ENCODE measurements at regions not wholly inside any gene's neighbourhood (a gene's known extent, or its start where the extent isn't known, plus 50 kb on each side); places are given as distances from the start of the nearest gene placed in this dataset.
A peak's percentile ranks its signal among the peaks of the same experiment; 100 is the strongest.
"Not testable (repeated sequence)": the region's sequence is repeated elsewhere in the genome, so short reads cannot be mapped to it uniquely, and the experiment has no call there.

GRCh38 chr7:27032839-27033238, 63.0 kb downstream of the HOXA1 start:
- DNase-seq (ENCODE audit: low read depth in 3 of 3, low spot score in 2 of 3), result peak; percentile 39 to 66 (median 45)

- no peak for DNase-seq (ENCODE audit: low read depth in 3 of 3, low spot score in 2 of 3)
These were observed 64.3 kb downstream of the HOXA1 start for GRCh38 chr7:27031289-27032172.

GRCh38 chr7:27030393-27031050, 65.3 kb downstream of the HOXA1 start:
- no peak for DNase-seq (ENCODE audit: low read depth in 3 of 3, low spot score in 2 of 3)

DNA sequence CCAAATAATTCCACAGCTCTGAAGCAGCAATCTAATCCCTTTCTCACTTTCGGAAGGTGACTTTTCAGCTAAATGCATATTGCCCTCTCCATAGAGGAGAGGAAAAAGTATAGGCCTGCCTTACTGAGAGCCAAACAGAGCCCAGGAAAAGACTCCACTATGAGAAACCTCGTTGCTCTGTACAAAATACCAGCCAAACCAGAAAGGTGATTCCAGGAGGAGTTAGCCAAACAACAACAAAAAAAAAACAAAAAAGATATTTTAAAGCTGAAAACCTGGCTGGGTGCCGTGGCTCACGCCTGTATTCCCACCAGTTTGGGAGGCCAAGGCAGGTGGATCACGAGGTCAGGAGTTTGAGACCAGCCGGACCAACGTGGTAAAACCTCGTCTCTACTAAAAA, 70.5 kb downstream of the HOXA1 start:
- DNase-seq (ENCODE audit: low read depth in 3 of 3, low spot score in 2 of 3), result no peak

DNA sequence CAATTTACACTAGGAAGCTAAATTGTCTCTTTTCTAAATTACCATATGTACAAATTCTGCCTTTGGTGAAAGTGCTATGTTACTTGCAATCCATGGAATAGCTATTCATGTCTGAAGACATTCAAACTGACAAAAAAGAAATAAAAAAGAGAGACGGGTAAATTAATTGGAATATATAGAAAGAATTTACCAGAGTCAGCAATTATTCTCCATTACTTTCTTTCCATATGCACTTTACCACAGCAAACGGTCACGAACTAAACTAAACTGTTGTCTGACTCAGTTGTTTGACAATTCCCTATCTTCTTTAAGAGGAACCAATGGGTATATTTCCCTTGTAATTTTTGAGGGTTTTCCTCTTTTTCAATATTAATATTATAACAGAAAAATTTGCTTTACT, 85.7 kb downstream of the HOXA1 start:
- DNase-seq (ENCODE audit: low read depth in 3 of 3, low spot score in 2 of 3), result no peak

DNA sequence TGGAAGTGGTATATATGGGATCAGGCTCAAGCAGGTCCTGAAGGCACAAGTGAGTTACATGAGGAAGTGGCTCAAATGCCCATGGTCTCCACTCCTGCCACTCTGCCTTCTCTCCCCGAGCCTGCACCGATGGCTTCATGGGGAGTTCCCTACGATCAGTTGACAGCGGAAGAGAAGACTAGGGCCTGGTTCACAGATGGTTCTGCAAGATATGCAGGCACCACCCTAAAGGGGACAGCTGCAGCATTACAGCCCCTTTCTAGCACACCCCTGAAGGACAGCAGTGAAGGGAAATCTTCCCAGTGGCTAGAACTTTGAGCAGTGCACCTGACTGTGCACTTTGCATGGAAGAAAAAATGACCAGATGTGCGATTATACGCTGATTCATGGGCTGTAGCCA, 95.3 kb downstream of the HOXA1 start:
- DNase-seq (ENCODE audit: low read depth in 3 of 3, low spot score in 2 of 3), result no peak

- not testable (repeated sequence) for DNase-seq (ENCODE audit: low read depth in 3 of 3, low spot score in 2 of 3)
These were observed 97.5 kb downstream of the HOXA1 start for GRCh38 chr7:26998284-26998683.

DNA sequence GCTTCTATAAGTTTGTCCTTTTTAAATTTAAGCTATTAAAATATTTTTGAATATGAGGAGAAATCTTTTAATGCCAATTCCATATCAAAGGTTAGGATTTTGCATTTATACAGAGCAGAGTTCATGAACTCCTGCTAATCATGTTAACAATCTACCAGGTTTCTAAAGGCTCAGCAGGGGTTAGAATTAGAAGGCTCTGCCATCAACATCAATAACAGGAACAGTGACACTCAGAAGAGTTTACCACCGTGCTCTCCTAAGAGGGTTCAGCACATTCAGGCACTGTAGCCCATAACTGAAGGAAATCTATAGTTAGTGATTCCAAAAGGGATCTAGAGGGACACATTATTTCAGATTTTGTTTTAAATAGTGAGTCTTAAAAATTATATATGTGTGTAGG, 100.1 kb downstream of the HOXA1 start:
- DNase-seq (ENCODE audit: low read depth in 3 of 3, low spot score in 2 of 3), result no peak

DNA sequence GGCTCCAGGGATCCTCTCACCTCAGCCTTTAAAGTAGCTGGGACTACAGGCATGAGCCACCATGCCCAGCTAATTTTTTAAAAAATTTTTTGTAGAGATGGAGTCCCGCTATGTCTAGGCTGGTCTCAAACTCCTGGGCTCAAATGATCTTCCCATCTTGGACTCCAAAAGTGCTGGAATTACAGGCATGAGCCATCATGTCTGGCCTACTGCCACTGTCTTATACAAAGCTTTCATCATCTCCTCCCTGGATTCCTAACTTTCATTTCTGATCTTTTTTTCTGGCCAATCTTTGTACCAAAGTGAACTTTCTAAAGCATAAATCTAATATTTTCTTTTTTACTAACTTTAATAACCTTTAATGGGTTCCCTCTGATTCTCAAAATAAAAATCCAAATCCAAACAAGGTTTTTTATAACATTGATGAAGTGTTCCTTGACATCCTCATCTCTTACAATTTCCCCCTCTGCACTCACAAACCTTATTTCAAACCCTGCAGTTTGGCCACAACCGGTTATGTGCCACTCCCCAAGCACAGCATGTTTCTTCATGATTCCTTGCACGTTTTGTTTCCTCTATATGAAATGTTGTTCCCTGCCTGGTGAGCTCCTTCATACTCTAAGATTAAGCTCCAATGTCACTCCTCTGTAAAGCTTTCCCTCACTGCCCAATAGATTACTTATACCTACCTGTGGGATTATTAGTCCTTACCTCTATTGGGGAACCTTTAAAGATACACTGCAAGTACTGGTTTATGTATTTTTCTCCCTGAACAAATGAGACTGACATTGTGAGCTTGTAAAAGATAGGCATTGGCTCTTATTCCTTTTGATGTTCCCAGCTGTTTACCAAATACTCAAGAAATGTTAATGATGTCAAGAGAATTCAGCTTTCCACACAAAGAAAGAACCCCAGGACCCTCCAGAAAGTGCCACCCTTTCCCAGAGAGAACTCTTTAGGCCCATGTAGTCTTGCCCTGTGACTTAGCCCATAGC, 101.7 kb downstream of the HOXA1 start:
- no peak for DNase-seq (ENCODE audit: low read depth in 3 of 3, low spot score in 2 of 3)

DNA sequence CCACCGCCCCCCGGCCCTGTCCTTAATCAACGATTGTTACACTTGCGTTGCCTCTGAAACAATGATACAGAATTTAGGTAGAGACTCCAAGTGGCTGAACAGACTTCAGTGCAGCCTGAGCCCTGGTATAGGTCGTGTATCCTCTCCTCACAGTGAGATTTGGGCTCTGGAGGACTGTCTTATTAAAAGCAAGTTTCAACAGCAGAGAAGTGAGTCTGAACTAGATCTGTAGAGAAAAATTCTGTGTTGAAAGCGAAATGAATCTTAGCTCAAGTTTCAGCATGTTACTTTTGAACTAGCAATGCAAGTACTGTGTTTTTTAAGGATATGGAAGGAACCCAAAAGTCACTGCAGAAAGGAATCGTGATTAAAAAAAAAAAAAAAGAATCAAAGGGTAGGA, 103.1 kb downstream of the HOXA1 start:
- DNase-seq (ENCODE audit: low read depth in 3 of 3, low spot score in 2 of 3), result no peak

DNA sequence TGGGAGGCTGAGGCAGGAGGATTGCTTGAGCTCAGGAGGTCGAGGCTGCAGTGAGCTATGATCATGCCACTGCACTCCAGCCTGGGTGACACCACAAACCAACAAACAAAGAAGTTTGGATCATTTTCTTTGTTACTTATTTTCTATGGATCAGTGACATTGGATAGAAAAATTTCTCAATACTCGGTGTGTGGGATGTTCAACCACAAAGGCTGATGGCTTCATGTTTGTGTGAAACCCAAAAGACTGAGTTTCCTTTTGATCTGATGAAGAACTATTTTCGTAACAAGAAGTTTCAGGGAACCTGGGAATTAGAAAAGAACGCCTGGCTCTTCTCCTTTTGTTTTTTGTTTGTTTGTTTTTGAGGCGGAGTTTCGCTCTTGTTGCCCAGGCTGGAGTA, 104.0 kb downstream of the HOXA1 start:
- DNase-seq (ENCODE audit: low read depth in 3 of 3, low spot score in 2 of 3), result no peak

GRCh38 chr7:26989897-26990670, 105.7 kb downstream of the HOXA1 start:
- DNase-seq (ENCODE audit: low read depth in 3 of 3, low spot score in 2 of 3), result no peak

DNA sequence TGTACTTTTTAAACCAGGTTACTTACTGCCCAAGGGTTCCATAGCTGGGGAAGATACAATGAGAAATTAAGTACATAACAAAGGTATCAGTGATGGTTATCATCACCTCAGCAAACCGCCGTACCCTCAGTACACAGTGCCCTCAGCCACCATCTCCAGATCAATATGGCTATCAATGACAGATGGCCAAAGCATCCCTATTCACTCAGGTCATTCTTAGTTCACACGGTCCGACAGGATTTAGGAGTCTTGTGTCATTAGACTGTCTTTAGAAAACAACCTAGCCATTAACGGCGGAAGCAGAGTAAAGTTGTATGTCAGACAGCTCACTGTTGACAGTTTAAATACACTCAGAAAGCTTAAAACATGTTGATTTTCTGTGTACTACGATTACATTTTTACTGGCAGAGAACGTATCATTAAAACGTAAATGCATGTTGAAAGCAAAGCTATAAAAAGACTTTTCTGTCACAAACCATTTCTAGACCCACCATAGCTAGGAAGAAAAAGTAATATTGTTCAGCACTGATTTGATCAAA, 106.9 kb downstream of the HOXA1 start:
- DNase-seq (ENCODE audit: low read depth in 3 of 3, low spot score in 2 of 3), result no peak

DNA sequence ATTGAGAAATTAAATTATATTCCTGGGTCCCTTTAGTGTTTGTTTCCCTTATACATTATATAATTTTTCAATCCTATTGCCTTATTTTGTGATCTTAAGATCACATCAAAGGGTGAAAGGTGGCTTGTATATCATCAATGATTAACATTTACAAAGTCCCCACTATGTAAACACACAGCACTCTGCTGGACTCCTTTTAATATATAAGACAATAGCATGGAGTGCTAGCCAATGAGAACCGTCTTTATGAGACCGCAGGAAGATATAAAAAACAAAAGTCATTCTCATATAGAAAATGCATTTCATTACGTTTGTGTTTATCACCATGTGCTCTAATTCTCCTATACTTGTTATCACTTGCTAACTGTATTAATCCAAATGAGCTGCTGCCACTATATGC, 108.5 kb downstream of the HOXA1 start:
- no peak for DNase-seq (ENCODE audit: low read depth in 3 of 3, low spot score in 2 of 3)

DNA sequence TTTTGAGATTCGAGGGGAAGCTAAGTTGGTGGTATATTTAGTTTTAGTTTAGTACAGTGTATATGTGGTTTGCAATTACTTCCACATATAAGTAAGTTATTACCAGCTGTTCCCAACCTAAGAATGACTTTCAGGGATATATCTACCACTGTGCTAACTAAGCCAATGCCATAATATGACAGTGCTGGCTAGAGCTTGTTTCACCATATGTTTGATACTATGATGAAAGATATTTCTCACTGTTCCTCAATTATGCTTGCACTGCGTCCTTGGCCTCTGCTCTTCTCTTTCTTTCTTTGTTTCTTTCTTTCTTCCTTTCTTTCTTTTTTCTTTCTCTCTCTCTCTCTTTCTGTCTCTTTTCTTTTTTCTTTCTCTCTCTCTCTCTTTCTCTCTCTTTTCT, 113.8 kb upstream of the SKAP2 start:
- no peak for DNase-seq (ENCODE audit: low read depth in 3 of 3, low spot score in 2 of 3)

GRCh38 chr7:26976840-26977239, 112.5 kb upstream of the SKAP2 start:
- no peak for DNase-seq (ENCODE audit: low read depth in 3 of 3, low spot score in 2 of 3)

- not testable (repeated sequence) for DNase-seq (ENCODE audit: low read depth in 3 of 3, low spot score in 2 of 3)
These were observed 107.5 kb upstream of the SKAP2 start for GRCh38 chr7:26971924-26972323.

DNA sequence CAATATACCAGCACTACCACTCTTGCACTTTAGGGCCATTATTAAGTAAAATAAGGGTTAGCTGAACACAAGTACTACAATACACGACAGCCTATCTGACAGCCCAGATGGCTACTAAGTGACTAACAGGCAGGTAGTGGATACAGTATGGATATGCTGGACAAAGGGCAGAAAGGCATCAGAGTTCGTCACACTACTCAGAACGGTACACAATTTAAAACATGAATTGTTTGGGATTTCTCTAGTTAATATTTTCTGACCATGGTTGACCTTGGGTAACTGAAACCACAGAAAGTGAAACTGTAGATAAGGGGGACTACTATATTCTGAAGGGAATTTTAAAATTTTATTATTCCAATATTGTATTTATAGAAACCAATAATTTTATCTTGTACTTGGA, 101.3 kb upstream of the SKAP2 start:
- DNase-seq (ENCODE audit: low read depth in 3 of 3, low spot score in 2 of 3), result no peak

DNA sequence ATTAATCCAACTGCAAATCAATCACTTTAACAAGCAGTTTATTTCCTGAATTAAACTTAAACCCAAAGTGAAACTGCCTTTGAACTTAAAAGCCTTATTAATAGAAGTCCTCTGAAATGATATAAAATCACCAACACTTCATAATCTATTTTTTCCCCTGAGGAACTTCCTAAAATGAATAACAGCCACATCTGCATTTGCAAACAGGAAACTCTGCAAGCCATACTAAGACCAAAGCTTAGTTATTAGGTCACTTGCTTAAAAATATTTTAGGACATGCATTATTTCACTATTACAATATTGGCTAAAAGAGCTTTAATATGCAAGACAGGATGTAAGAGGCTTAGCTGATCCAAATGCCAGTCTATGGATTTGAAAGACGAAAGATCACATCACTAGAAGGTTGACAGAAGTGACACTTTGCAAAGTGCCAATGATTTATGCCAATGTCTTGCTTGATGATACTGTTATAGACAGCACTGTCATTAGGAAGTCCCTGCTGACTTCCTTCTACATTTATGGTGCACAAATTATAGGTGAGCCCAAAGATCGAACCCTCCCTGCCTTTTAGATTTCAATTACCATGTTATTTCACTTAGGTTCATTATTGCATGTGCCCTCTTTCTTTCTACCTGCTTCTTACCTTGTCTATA, 99.9 kb upstream of the SKAP2 start:
- no peak for DNase-seq (ENCODE audit: low read depth in 3 of 3, low spot score in 2 of 3)

DNA sequence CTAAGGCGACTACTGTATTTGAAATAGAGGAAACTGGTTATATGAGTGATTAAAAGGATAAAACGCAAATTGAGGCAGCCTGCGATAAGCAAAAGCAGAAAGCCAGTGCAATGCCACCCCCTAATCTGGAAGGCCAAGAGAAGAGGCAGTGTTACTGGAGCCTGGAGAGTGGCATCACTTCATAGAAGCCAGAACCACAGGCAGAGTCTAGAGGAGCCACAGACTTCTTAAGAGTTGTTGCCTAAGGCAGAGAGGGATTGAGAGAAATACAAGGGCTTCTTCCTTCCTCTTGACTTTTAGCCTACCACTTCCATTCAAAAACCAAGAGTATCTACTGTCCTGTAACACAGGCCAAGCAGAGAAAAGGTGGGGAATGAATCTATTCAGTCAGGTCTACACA, 94.9 kb upstream of the SKAP2 start:
- no peak for DNase-seq (ENCODE audit: low read depth in 3 of 3, low spot score in 2 of 3)
